MM.1S (cell line): ENCODE measurements at regions not wholly inside any gene's neighbourhood (a gene's known extent, or its start where the extent isn't known, plus 50 kb on each side); places are given as distances from the start of the nearest gene placed in this dataset.

ENCODE experiments used
- DNase-seq: peaks from one replicate; pipeline ENCODE4 v3.0.0-alpha.2; 2015
- H2AFZ ChIP-seq: fragments of 300-600 bp; sonication (generic); 2 replicates; pipeline ENCODE4 v1.6.0; 2016; ENCODE audit warnings: antibody characterized with exemption, low read length
- H3F3A ChIP-seq: fragments of 300-600 bp; sonication (generic); 2 replicates; pipeline ENCODE4 v1.6.1; 2016; ENCODE audit warnings: mild to moderate bottlenecking, antibody characterized with exemption, low read length, moderate library complexity, mixed read lengths; ENCODE audit not compliant: insufficient read depth
- H3K27ac ChIP-seq: fragments of 300-600 bp; sonication (generic); 2 replicates; pipeline ENCODE4 v1.5.1; 2016; ENCODE audit warnings: mild to moderate bottlenecking, low read length
- H3K27me3 ChIP-seq: fragments of 300-600 bp; sonication (generic); replicated peaks from 2 replicates; pipeline ENCODE4 v1.6.0; 2016; ENCODE audit warnings: low read length; ENCODE audit not compliant: insufficient read depth
- H3K36me3 ChIP-seq: fragments of 300-600 bp; sonication (generic); replicated peaks from 2 replicates; pipeline ENCODE4 v1.6.1; 2016; ENCODE audit warnings: mild to moderate bottlenecking, low read length, mixed read lengths; ENCODE audit not compliant: insufficient read depth
- H3K4me1 ChIP-seq: fragments of 300-600 bp; sonication (generic); 2 replicates; pipeline ENCODE4 v1.6.1; 2016; ENCODE audit warnings: low read length, mixed read lengths
- H3K4me2 ChIP-seq: fragments of 300-600 bp; sonication (generic); 2 replicates; pipeline ENCODE4 v1.6.0; 2016; ENCODE audit warnings: low read depth, low read length
- H3K4me3 ChIP-seq: fragments of 300-600 bp; sonication (generic); 2 replicates; pipeline ENCODE4 v1.5.1; 2016; ENCODE audit warnings: low read length, mixed read lengths
- H3K79me2 ChIP-seq: fragments of 300-600 bp; sonication (generic); 2 replicates; pipeline ENCODE4 v1.6.1; 2016; ENCODE audit warnings: mixed run types, low read length, mixed read lengths
- H3K9ac ChIP-seq: fragments of 300-600 bp; sonication (generic); 2 replicates; pipeline ENCODE4 v1.6.1; 2016; ENCODE audit warnings: low read length, mixed read lengths
- H3K9me2 ChIP-seq: fragments of 300-600 bp; sonication (generic); replicated peaks from 2 replicates; pipeline ENCODE4 v1.6.1; 2016; ENCODE audit warnings: mild to moderate bottlenecking, low read length, mixed read lengths; ENCODE audit not compliant: insufficient read depth
- H3K9me3 ChIP-seq: fragments of 300-600 bp; sonication (generic); replicated peaks from 2 replicates; pipeline ENCODE4 v1.6.1; 2016; ENCODE audit warnings: mild to moderate bottlenecking, low read length, mixed read lengths; ENCODE audit not compliant: insufficient read depth
- H4K20me1 ChIP-seq: fragments of 300-600 bp; sonication (generic); 2 replicates; pipeline ENCODE4 v1.6.1; 2016; ENCODE audit warnings: mild to moderate bottlenecking, low read length, moderate library complexity, mixed read lengths; ENCODE audit not compliant: insufficient read depth
- EZH2 ChIP-seq: fragments of 300-600 bp; sonication (generic); optimal IDR thresholded peaks from 2 replicates; pipeline ENCODE3; 2017; ENCODE audit warnings: low read depth, mild to moderate bottlenecking, antibody characterized with exemption, low read length, mixed read lengths
- EZH2phosphoT487 ChIP-seq: fragments of 300-600 bp; sonication (generic); IDR thresholded peaks from 2 replicates; pipeline ENCODE4 v1.6.1; 2018; ENCODE audit warnings: antibody characterized with exemption, low read length
- TF ChIP-seq, protein P1 (sequence below): fragments of 300-600 bp; sonication (generic); IDR thresholded peaks from 2 replicates; pipeline ENCODE4 v1.5.1; 2016; ENCODE audit warnings: antibody characterized with exemption, low read length, mixed read lengths

DNA sequence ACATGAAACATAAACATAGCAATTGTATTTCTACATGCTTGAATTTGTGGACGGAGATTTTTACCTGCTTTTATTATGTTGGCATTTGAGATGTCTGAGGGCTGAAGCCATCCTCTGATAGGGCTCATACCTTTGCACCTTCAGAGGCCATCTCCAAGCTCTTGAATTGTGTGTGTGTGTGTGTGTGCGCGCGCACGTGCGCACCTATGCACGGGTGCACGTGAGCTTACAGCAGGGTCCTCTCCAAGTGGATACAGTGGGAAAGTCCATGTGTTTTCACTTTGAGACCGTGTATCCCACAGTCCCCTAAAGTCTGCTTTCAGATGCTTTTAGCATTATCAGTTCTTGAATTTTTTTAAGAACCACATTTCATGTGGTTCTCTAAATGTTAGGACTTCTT lies 178.6 kb downstream of the RAB11FIP2 start:
- Histone ChIP-seq H3K36me3 (no peaks in the 10 kb centered on the region), H3K79me2 (no peaks in the 10 kb centered on the region), H3K9me3 (no peaks in the 10 kb centered on the region), H3K9ac (no peak overlapping the region), H3K4me2 (no peak overlapping the region), H3K27me3 (no peaks in the 10 kb centered on the region), H3K9me2 (no peaks in the 10 kb centered on the region), H3F3A (no peaks in the 10 kb centered on the region), H3K4me1 (no peaks in the 10 kb centered on the region), H3K27ac (no peak overlapping the region), H4K20me1 (no peaks in the 10 kb centered on the region), H3K4me3 (no peak overlapping the region), H2AFZ (no peak overlapping the region)
- TF ChIP-seq EZH2phosphoT487 (no peak), EZH2 (no peak)
- TF ChIP-seq, protein P1, sequence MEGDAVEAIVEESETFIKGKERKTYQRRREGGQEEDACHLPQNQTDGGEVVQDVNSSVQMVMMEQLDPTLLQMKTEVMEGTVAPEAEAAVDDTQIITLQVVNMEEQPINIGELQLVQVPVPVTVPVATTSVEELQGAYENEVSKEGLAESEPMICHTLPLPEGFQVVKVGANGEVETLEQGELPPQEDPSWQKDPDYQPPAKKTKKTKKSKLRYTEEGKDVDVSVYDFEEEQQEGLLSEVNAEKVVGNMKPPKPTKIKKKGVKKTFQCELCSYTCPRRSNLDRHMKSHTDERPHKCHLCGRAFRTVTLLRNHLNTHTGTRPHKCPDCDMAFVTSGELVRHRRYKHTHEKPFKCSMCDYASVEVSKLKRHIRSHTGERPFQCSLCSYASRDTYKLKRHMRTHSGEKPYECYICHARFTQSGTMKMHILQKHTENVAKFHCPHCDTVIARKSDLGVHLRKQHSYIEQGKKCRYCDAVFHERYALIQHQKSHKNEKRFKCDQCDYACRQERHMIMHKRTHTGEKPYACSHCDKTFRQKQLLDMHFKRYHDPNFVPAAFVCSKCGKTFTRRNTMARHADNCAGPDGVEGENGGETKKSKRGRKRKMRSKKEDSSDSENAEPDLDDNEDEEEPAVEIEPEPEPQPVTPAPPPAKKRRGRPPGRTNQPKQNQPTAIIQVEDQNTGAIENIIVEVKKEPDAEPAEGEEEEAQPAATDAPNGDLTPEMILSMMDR, result no peak
- no peak for DNase-seq

DNA sequence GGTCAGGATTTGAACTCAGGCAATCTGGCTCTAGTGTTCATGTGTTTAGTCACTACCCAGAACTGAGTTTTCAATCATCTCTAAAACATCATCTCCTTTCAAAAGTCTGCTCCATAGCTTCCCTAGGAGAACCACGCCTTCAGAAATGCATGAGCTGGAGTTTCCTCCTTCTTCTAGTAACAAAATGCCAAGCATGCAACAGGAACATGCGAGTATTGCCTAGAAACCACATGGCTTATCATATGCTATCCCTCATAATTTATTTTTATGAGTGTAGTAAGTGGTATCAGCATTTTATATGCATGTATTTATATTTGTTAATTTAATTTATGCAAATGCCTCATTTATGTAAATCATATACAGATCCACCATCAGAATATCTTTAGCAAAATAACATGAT lies 170.9 kb downstream of the RAB11FIP2 start:
- Histone ChIP-seq H3K9me3 (no peaks in the 10 kb centered on the region), H3F3A (no peaks in the 10 kb centered on the region), H3K36me3 (no peaks in the 10 kb centered on the region), H3K4me1 (no peaks in the 10 kb centered on the region), H3K79me2 (no peaks in the 10 kb centered on the region), H3K9me2 (no peaks in the 10 kb centered on the region), H2AFZ (no peak overlapping the region), H3K4me3 (no peak overlapping the region), H3K27me3 (no peaks in the 10 kb centered on the region), H3K27ac (no peak overlapping the region), H4K20me1 (no peaks in the 10 kb centered on the region), H3K4me2 (no peak overlapping the region), H3K9ac (no peak overlapping the region)
- TF ChIP-seq EZH2phosphoT487, result no peak
- TF ChIP-seq, protein P1, result no peak
- no peak for DNase-seq

DNA sequence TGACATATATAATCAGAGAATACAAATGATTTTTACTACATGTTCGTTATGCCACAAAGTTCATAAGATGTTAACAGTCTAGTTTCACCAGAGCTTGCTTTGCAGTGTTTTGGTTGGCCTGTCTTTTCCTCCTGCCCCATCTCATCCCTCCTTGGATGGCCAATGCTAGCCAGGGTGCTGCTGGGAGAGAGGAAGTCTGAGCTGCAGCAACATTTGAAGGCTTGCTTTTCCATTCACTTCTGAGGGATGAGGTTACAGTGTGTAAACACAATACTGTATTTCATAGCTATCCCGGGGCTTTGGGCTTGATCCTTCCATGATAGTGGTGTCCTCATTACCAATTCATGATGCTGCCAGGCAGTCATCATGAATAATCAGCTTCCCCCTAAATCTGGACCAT lies 170.5 kb downstream of the RAB11FIP2 start:
- TF ChIP-seq, protein P1, result no peak
- no peak for TF ChIP-seq EZH2
- TF ChIP-seq EZH2phosphoT487, result no peak
- Histone ChIP-seq H3K4me1 (no peaks in the 10 kb centered on the region), H3K9ac (no peak overlapping the region), H3K27me3 (no peaks in the 10 kb centered on the region), H4K20me1 (no peaks in the 10 kb centered on the region), H3K79me2 (no peaks in the 10 kb centered on the region), H3K4me3 (no peak overlapping the region), H3K4me2 (no peak overlapping the region), H3F3A (no peaks in the 10 kb centered on the region), H3K9me3 (no peaks in the 10 kb centered on the region), H3K27ac (no peak overlapping the region), H2AFZ (no peak overlapping the region), H3K36me3 (no peaks in the 10 kb centered on the region), H3K9me2 (no peaks in the 10 kb centered on the region)
- DNase-seq, result no peak
